IMR-90 (cell line): ENCODE measurements at regions not wholly inside any gene's neighbourhood (a gene's known extent, or its start where the extent isn't known, plus 50 kb on each side); places are given as distances from the start of the nearest gene placed in this dataset.

Experiments
- ATAC-seq: fragments of 200-7000 bp; cut with Tn5 transposase; 2 replicates; pipeline ENCODE4 v1.9.1; 2020; ENCODE audit warnings: low read depth, mild to moderate bottlenecking, moderate library complexity
- BruUV-seq: library from RNA; stranded (reverse); fragments of 400-500 nt; replicated peaks from 2 replicates; lab custom pipeline; 2021; lab: Mats Ljungman, UMichigan
- CTCF ChIA-PET: fragments of 300-600 bp; formaldehyde crosslinking; extraction: SDS; loops from one replicate; lab custom pipeline; 2021; ENCODE audit warnings: antibody characterized with exemption; lab: Yijun Ruan, JAX
- POLR2A ChIA-PET: fragments of 300-600 bp; sonication (Branson Sonifier 250); formaldehyde crosslinking; loops from one replicate; lab custom pipeline; 2022; ENCODE audit warnings: antibody characterized with exemption; ENCODE audit not compliant: unreplicated experiment; lab: Charles Lee
- DNase-seq: peaks from one replicate; pipeline ENCODE4 v3.0.0; 2013
- H2AFZ ChIP-seq: replicated peaks from 2 replicates; pipeline ENCODE3; 2013; ENCODE audit warnings: low read length, mild to moderate bottlenecking; ENCODE audit not compliant: poor library complexity
- H2AK5ac ChIP-seq: 2 replicates; pipeline ENCODE4 v1.6.1; 2013; ENCODE audit warnings: low read depth, low read length, inconsistent platforms
- H2AK9ac ChIP-seq: replicated peaks from 2 replicates; pipeline ENCODE3; 2013; ENCODE audit warnings: mild to moderate bottlenecking, low read depth, low read length, moderate library complexity; ENCODE audit not compliant: poor library complexity
- H2BK120ac ChIP-seq: 2 replicates; pipeline ENCODE4 v1.6.1; 2013; ENCODE audit warnings: low read depth, low read length, inconsistent platforms
- H2BK15ac ChIP-seq: 3 replicates; pipeline ENCODE4 v1.6.1; 2013; ENCODE audit warnings: low read depth, low read length, inconsistent platforms
- H2BK20ac ChIP-seq: 2 replicates; pipeline ENCODE4 v1.6.1; 2013; ENCODE audit warnings: low read depth, mild to moderate bottlenecking, inconsistent platforms, low read length, moderate library complexity
- H2BK5ac ChIP-seq: 2 replicates; pipeline ENCODE4 v1.6.1; 2013; ENCODE audit warnings: mild to moderate bottlenecking, low read depth, low read length, inconsistent platforms; ENCODE audit not compliant: poor library complexity, severe bottlenecking
- H3K14ac ChIP-seq: replicated peaks from 2 replicates; pipeline ENCODE4 v1.6.1; 2013; ENCODE audit warnings: low read depth, low read length, inconsistent platforms
- H3K18ac ChIP-seq: 2 replicates; pipeline ENCODE4 v1.6.1; 2013; ENCODE audit warnings: low read depth, low read length, control low read depth
- H3K23ac ChIP-seq: 2 replicates; pipeline ENCODE4 v1.6.1; 2013; ENCODE audit warnings: low read depth, low read length, inconsistent platforms
- H3K27ac ChIP-seq: 2 replicates; pipeline ENCODE4 v1.5.1; 2013; ENCODE audit warnings: mild to moderate bottlenecking, control low read depth, low read length; ENCODE audit not compliant: insufficient read depth
- H3K27me3 ChIP-seq: 2 replicates; pipeline ENCODE4 v1.6.1; 2013; ENCODE audit warnings: low read length; ENCODE audit not compliant: control insufficient read depth, insufficient read depth
- H3K36me3 ChIP-seq: 2 replicates; pipeline ENCODE4 v1.6.1; 2013; ENCODE audit warnings: low read length, mixed read lengths; ENCODE audit not compliant: control insufficient read depth, insufficient read depth
- H3K4ac ChIP-seq: 2 replicates; pipeline ENCODE4 v1.6.1; 2013; ENCODE audit warnings: low read depth, low read length, inconsistent platforms
- H3K4me1 ChIP-seq: 2 replicates; pipeline ENCODE4 v1.6.1; 2013; ENCODE audit warnings: low read length, mixed read lengths; ENCODE audit not compliant: control insufficient read depth, insufficient read depth
- H3K4me2 ChIP-seq: 2 replicates; pipeline ENCODE4 v1.6.1; 2013; ENCODE audit warnings: low read depth, mild to moderate bottlenecking, control low read depth, low read length, moderate library complexity
- H3K4me3 ChIP-seq: 2 replicates; pipeline ENCODE4 v1.5.1; 2013; ENCODE audit warnings: low read depth, mild to moderate bottlenecking, control low read depth, low read length, moderate library complexity; ENCODE audit not compliant: insufficient read depth
- H3K56ac ChIP-seq: 2 replicates; pipeline ENCODE4 v1.6.1; 2013; ENCODE audit warnings: low read length, inconsistent platforms; ENCODE audit not compliant: insufficient read depth; ENCODE audit errors: extremely low read depth
- H3K79me1 ChIP-seq, 2 experiments: 2 replicates each; pipeline ENCODE4 v1.6.1; 2013; ENCODE audit warnings: low read length in 2 of 2, inconsistent platforms in 1 of 2, low read depth in 1 of 2
- H3K9ac ChIP-seq: 2 replicates; pipeline ENCODE4 v1.6.1; 2013; ENCODE audit warnings: low read depth, low read length, control low read depth
- H3K9me1 ChIP-seq: 2 replicates; pipeline ENCODE4 v1.6.1; 2013; ENCODE audit warnings: low read length, inconsistent platforms; ENCODE audit not compliant: insufficient read depth
- H3K9me3 ChIP-seq: 2 replicates; pipeline ENCODE4 v1.6.1; 2013; ENCODE audit warnings: low read length; ENCODE audit not compliant: control insufficient read depth, insufficient read depth
- H4K20me1 ChIP-seq: 2 replicates; pipeline ENCODE4 v1.6.1; 2013; ENCODE audit warnings: low read length, inconsistent platforms; ENCODE audit not compliant: insufficient read depth
- H4K5ac ChIP-seq: 2 replicates; pipeline ENCODE4 v1.6.1; 2013; ENCODE audit warnings: mild to moderate bottlenecking, low read depth, low read length, control low read depth
- H4K8ac ChIP-seq, 2 experiments: 2 replicates each; pipeline ENCODE4 v1.6.1; 2013; ENCODE audit warnings: low read depth in 2 of 2, low read length in 2 of 2, control low read depth in 1 of 2, inconsistent platforms in 1 of 2
- H4K91ac ChIP-seq: 2 replicates; pipeline ENCODE4 v1.6.1; 2013; ENCODE audit warnings: low read depth, low read length, inconsistent platforms; ENCODE audit not compliant: insufficient read depth
- BHLHE40 ChIP-seq: fragments of 150-350 bp; IDR thresholded peaks from 2 replicates; pipeline ENCODE4 v1.6.1; 2016; ENCODE audit warnings: mild to moderate bottlenecking, low read depth, low read length
- CEBPB ChIP-seq: IDR thresholded peaks from 2 replicates; pipeline ENCODE4 v1.6.1; 2012; ENCODE audit warnings: low read depth, low read length, improper control_type of control experiment
- CHD1 ChIP-seq: IDR thresholded peaks from 2 replicates; pipeline ENCODE4 v1.6.1; 2012; ENCODE audit warnings: low read depth, low read length, improper control_type of control experiment
- ELK1 ChIP-seq: fragments of 150-350 bp; IDR thresholded peaks from 2 replicates; pipeline ENCODE4 v1.6.1; 2016; ENCODE audit warnings: low read depth, mild to moderate bottlenecking, low read length, moderate library complexity, borderline replicate concordance
- FOS ChIP-seq: fragments of 150-350 bp; IDR thresholded peaks from 2 replicates; pipeline ENCODE4 v1.6.1; 2016; ENCODE audit warnings: low read depth, low read length
- MAFK ChIP-seq: IDR thresholded peaks from 2 replicates; pipeline ENCODE4 v1.6.1; 2012; ENCODE audit warnings: low read depth, low read length, improper control_type of control experiment
- MAZ ChIP-seq: IDR thresholded peaks from 2 replicates; pipeline ENCODE4 v1.6.1; 2012; ENCODE audit warnings: low read depth, mild to moderate bottlenecking, low read length, improper control_type of control experiment, moderate library complexity, borderline replicate concordance
- MXI1 ChIP-seq: IDR thresholded peaks from 2 replicates; pipeline ENCODE4 v1.6.1; 2012; ENCODE audit warnings: low read depth, mild to moderate bottlenecking, low read length, moderate library complexity, borderline replicate concordance
- NFE2L2 ChIP-seq: fragments of 150-350 bp; IDR thresholded peaks from 2 replicates; pipeline ENCODE4 v1.6.1; 2016; ENCODE audit warnings: low read depth, mild to moderate bottlenecking, low read length
- POLR2A ChIP-seq: IDR thresholded peaks from 2 replicates; pipeline ENCODE4 v1.6.1; 2012; ENCODE audit warnings: mild to moderate bottlenecking, low read depth, low read length
- RAD21 ChIP-seq: IDR thresholded peaks from 2 replicates; pipeline ENCODE4 v1.6.1; 2012; ENCODE audit warnings: low read length, improper control_type of control experiment
- RCOR1 ChIP-seq: IDR thresholded peaks from 2 replicates; pipeline ENCODE4 v1.6.1; 2012; ENCODE audit warnings: mild to moderate bottlenecking, low read length, improper control_type of control experiment; ENCODE audit not compliant: insufficient replicate concordance
- RFX5 ChIP-seq: IDR thresholded peaks from 2 replicates; pipeline ENCODE4 v1.8.0; 2012; ENCODE audit warnings: low read depth, mild to moderate bottlenecking, low read length, moderate library complexity
- SMC3 ChIP-seq: fragments of 150-350 bp; IDR thresholded peaks from 2 replicates; pipeline ENCODE4 v1.6.1; 2016; ENCODE audit warnings: low read depth, mild to moderate bottlenecking, antibody characterized with exemption, low read length, moderate library complexity
- USF2 ChIP-seq: fragments of 150-350 bp; IDR thresholded peaks from 2 replicates; pipeline ENCODE4 v1.6.1; 2017; ENCODE audit warnings: mild to moderate bottlenecking, antibody characterized with exemption, low read length, low read depth
- WGBS, 2 experiments: methylation state at CpG; one replicate each; pipeline versions ENCODE4 v1.1.5 to v1.1.7; 2013; ENCODE audit warnings: missing lambda C conversion rate in 2 of 2; ENCODE audit not compliant: insufficient read length in 1 of 2; ENCODE audit errors: extremely low coverage in 2 of 2; 5-methylcytosine and 5-hydroxymethylcytosine counted together
- dilution Hi-C: fragments of 300-500 bp; cut with HindIII; formaldehyde crosslinking; loops from one replicate; pipeline ENCODE4 v1.14.3; 2018; ENCODE audit warnings: low sequenced_read_pairs; ENCODE audit not compliant: unreplicated experiment
- in situ Hi-C: fragments of 300-500 bp; cut with MboI; formaldehyde crosslinking; loops from 3 replicates; pipeline ENCODE4 v1.14.3; 2019; ENCODE audit warnings: low sequenced_read_pairs, inconsistent platforms, mixed read lengths
- intact Hi-C: fragments of 100-400 bp; cut with micrococcal nuclease; formaldehyde crosslinking; loops from 2 replicates; pipeline ENCODE4 v1.10.0; 2022
- TF ChIP-seq, protein P1 (sequence below): conservative IDR thresholded peaks from 2 replicates; pipeline ENCODE4 v1.5.1; 2012; ENCODE audit warnings: mild to moderate bottlenecking, low read depth, low read length, improper control_type of control experiment

DNA sequence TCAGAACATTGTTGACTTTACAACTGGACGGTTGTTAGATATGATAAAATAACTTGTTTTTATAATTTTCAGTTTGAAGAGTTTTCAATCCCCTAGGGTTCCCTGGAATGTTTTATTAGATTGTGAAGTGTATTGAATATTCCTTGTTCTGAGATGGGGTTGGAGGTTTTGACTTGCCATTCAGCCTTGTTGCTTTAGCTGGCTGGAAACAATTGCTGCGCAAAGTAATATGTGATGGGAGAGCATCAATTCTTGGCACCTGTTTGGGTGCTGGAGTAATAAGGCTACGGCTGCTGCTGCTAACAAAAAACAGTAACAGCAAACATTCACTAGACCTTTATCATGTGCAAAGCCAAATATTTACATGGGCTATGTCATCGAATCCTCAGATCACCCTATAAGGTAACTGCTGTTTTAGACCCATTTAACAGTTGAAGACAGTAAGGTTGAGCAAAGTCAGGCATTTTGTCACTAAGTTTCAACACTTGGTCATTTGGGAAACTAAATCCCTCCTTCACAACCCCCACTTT, 241.0 kb upstream of the TBX3 start:
- H2AK9ac ChIP-seq, result no peak overlapping the region
- CTCF ChIA-PET, result no interaction called here
- no peaks in the 10 kb centered on the region for H3K79me1 ChIP-seq
- 0 out of 3 replicates have a peak overlapping the region, but pooled peaks have one; percentile 2 for H2BK15ac ChIP-seq
- H4K20me1 ChIP-seq, result no peaks in the 10 kb centered on the region
- no peak for DNase-seq
- no peak overlapping the region for H2BK5ac ChIP-seq
- no peak overlapping the region for H3K56ac ChIP-seq
- in situ Hi-C loops (no loop called here), intact Hi-C loops (no loop called here), dilution Hi-C loops (no loop called here)
- H4K5ac ChIP-seq, result no peak overlapping the region
- POLR2A ChIA-PET, result interaction anchor here (0.6 kb wide), 1 partner anchor 450 kb away, joined by 6 read pairs; no protein-coding TSS in a partner anchor
- H3K9ac ChIP-seq, result no peak overlapping the region
- no CpG with 5 or more reads among the region's 4 CpGs for WGBS, 2 experiments
- no peak overlapping the region for H2AFZ ChIP-seq
- H3K9me3 ChIP-seq, result no peaks in the 10 kb centered on the region
- TF ChIP-seq ELK1 (no peak), RFX5 (no peak), USF2 (no peak), POLR2A (no peak), RCOR1 (no peak), MAFK (no peak), FOS (no peak), NFE2L2 (no peak), MXI1 (no peak), CEBPB (no peak), SMC3 (no peak), CHD1 (no peak), MAZ (no peak), BHLHE40 (no peak), RAD21 (no peak)
- TF ChIP-seq, protein P1, sequence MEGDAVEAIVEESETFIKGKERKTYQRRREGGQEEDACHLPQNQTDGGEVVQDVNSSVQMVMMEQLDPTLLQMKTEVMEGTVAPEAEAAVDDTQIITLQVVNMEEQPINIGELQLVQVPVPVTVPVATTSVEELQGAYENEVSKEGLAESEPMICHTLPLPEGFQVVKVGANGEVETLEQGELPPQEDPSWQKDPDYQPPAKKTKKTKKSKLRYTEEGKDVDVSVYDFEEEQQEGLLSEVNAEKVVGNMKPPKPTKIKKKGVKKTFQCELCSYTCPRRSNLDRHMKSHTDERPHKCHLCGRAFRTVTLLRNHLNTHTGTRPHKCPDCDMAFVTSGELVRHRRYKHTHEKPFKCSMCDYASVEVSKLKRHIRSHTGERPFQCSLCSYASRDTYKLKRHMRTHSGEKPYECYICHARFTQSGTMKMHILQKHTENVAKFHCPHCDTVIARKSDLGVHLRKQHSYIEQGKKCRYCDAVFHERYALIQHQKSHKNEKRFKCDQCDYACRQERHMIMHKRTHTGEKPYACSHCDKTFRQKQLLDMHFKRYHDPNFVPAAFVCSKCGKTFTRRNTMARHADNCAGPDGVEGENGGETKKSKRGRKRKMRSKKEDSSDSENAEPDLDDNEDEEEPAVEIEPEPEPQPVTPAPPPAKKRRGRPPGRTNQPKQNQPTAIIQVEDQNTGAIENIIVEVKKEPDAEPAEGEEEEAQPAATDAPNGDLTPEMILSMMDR, result no peak
- no peak overlapping the region for H3K27ac ChIP-seq
- no peaks in the 10 kb centered on the region for H3K36me3 ChIP-seq
- no peak overlapping the region for H2BK20ac ChIP-seq
- H3K27me3 ChIP-seq, result no peaks in the 10 kb centered on the region
- H3K4ac ChIP-seq, result no peak overlapping the region; the same call in 1 of the 2 replicates
- no peak overlapping the region for H2AK5ac ChIP-seq
- H4K8ac ChIP-seq, result no peak overlapping the region
- no peak overlapping the region for H2BK120ac ChIP-seq
- no peak overlapping the region for H3K18ac ChIP-seq
- no TSS peak for BruUV-seq
- H3K4me1 ChIP-seq, result peaks cover 4% of the 10 kb centered on the region
- H4K91ac ChIP-seq, result no peak overlapping the region
- peaks cover 4% of the 10 kb centered on the region; the same call in 1 of the 2 replicates for H3K9me1 ChIP-seq
- no peak overlapping the region for H3K4me3 ChIP-seq
- H3K14ac ChIP-seq, result no peak overlapping the region
- no peak for ATAC-seq
- no peak overlapping the region for H3K4me2 ChIP-seq
- no peak overlapping the region for H3K23ac ChIP-seq
